ENCODE measurements at regions not wholly inside any gene's neighbourhood (a gene's known extent, or its start where the extent isn't known, plus 50 kb on each side); places are given as distances from the start of the nearest gene placed in this dataset.

DNA sequence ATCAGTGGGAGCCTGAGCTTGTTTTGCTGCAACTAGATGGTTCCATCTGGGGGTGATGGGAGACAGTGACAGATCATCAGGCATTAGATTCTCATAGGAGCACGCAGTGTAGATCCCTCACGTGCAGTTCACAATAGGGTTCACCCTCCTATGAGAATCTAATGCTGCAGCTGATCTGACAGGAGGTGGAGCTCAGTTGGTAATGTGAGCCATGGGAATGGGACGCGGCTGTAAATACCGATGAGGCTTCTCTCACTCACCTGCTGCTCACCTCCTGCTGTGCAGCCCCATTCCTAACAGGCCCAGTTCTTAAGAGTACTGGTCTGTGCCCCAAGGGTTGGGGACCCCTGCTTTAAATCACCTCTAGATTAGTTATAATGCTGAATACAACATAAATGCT, 137.5 kb upstream of the PLEKHM1 start:
- TF ChIP-seq, protein P1, sequence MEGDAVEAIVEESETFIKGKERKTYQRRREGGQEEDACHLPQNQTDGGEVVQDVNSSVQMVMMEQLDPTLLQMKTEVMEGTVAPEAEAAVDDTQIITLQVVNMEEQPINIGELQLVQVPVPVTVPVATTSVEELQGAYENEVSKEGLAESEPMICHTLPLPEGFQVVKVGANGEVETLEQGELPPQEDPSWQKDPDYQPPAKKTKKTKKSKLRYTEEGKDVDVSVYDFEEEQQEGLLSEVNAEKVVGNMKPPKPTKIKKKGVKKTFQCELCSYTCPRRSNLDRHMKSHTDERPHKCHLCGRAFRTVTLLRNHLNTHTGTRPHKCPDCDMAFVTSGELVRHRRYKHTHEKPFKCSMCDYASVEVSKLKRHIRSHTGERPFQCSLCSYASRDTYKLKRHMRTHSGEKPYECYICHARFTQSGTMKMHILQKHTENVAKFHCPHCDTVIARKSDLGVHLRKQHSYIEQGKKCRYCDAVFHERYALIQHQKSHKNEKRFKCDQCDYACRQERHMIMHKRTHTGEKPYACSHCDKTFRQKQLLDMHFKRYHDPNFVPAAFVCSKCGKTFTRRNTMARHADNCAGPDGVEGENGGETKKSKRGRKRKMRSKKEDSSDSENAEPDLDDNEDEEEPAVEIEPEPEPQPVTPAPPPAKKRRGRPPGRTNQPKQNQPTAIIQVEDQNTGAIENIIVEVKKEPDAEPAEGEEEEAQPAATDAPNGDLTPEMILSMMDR (IDR thresholded peaks at IDR 0.05): no peak
- no peak for TF ChIP-seq EZH2 (IDR thresholded peaks at IDR 0.05; ENCODE audit: borderline replicate concordance, insufficient read depth, low read depth, low read length, poor library complexity, severe bottlenecking)
